ENCODE measurements at regions not wholly inside any gene's neighbourhood (a gene's known extent, or its start where the extent isn't known, plus 50 kb on each side); places are given as distances from the start of the nearest gene placed in this dataset.

DNA sequence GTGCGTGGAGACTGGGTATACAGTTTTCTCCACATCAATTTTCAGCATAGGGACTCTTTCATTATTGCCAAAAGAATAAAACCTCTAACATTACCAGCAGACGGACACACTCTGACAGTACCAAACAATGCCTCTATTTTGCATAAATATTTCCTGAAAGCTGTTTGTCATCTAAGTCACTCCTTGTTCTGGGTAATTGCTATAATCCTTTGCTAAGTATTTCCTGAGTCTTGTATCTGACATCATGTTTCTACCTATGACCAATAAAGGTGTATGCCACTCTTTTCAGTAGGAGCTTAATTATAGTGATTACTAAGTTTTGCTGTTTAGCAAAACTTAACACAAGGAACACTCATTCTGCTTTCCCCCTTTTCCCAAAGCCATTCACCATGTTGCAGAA is 886.5 kb downstream of the SLITRK6 start:
- DNase-seq: no peak
- TF ChIP-seq POLR2A (IDR thresholded peaks at IDR 0.05; ENCODE audit: low read length): no peak

DNA sequence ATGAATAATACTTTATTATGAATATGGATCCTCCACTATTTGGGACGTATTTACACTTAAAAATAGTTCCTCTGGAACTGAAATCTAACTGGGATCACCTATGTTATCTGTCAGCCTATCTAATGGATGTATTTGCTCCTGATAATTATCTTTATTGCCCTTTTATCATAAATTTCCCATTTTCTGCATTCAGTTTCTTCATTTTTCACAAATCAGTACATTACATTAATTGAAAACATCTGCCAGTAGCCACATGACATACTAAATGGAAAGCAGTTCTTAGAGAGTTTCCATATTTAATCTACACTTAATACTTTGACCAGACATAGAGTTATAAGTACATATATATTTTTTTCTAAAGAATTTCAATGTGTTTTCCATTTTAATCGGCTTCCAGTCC is 888.8 kb downstream of the SLITRK6 start:
- DNase-seq: no peak
- TF ChIP-seq GATA1 (IDR thresholded peaks at IDR 0.05; ENCODE audit: low read depth, low read length) (no peak), POLR2A (IDR thresholded peaks at IDR 0.05; ENCODE audit: low read length) (no peak)

DNA sequence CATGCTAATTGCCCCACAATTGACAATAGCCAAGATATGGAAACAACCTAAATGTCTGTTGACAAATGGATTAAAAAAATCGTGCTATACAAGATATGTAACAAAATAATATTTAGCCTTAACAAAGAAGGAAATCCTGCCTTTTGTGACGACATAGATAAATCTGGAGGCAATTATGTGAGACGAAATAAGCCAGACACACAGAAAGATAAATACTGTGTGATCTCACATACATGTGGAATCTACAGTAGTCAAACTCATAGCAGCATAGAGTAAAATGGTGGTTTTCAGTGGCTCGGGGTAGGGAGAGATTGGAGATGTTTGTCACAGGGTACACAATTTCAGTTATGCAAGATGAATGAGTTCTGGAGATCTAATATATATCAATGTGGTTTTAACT is 895.8 kb downstream of the SLITRK6 start:
- DNase-seq: no peak

DNA sequence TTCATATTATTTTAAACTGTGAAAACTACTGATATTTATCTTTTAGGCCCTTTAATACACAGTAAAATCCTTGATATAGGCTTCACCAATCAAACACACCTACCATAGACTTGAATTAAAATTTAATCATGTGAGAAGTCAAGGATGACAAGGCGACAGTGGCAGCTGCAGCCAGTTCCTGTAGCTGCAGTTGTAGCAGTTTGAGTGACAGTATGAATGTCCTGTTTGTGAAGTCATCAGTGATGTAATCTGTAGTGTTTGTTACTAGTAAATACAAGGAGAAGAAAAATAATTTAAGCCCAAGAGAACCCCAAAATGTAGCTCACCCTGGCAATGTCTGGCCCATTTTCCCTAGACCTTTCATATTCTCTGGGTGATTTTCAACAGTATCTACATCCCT is 897.0 kb downstream of the SLITRK6 start:
- no peak for TF ChIP-seq POLR2A (IDR thresholded peaks at IDR 0.05; ENCODE audit: low read length)
- no peak for TF ChIP-seq GATA1 (IDR thresholded peaks at IDR 0.05; ENCODE audit: low read depth, low read length)
- DNase-seq: no peak

More for the DNA sequence above, 895.8 kb downstream of the SLITRK6 start:
- TF ChIP-seq POLR2A (IDR thresholded peaks at IDR 0.05; ENCODE audit: low read length) (no peak), GATA1 (IDR thresholded peaks at IDR 0.05; ENCODE audit: low read depth, low read length) (no peak)

DNA sequence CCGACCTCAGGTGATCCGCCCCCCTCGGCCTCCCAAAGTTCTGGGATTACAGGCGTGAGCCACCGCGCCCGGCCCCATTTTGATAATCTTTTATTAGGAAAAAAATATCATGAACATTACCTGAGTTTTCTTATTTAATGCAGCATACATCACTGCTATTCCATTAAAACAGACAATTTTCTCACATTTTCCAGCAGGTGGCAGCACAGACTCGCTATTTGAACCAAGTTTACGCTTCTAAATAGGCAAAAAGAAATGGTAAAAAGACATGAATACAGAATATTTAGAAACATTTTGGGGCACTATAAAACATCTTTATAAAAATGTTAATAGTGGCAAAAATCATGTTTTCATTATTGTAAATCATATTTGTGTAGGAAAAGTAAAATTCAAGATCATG is 903.1 kb downstream of the SLITRK6 start:
- no peak for TF ChIP-seq GATA1 (IDR thresholded peaks at IDR 0.05; ENCODE audit: low read depth, low read length)
- no peak for TF ChIP-seq POLR2A (IDR thresholded peaks at IDR 0.05; ENCODE audit: low read length)
- peak; percentile 69 to 83 for DNase-seq

DNA sequence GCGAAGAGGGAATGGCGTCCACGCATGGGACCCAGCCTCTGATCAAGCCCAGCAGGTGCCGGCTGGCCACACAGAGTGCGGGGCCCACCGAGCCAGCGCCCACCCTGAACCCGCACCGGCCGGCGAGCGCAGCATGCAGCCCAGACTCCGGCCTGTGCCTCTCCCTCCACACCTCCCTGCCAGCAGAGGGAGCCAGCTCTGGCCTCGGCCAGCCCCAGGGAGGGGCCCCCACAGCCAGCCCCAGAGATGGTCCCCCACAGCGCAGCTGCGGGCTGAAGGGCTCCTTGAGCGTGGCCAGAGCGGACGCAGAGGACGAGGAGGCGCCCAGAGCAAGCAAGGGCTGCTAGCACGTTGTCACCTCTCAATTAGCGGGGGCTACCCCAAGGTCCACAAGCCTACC is 904.5 kb downstream of the SLITRK6 start:
- TF ChIP-seq GATA1 (IDR thresholded peaks at IDR 0.05; ENCODE audit: low read depth, low read length): no peak
- no peak for TF ChIP-seq POLR2A (IDR thresholded peaks at IDR 0.05; ENCODE audit: low read length)
- no peak for DNase-seq

DNA sequence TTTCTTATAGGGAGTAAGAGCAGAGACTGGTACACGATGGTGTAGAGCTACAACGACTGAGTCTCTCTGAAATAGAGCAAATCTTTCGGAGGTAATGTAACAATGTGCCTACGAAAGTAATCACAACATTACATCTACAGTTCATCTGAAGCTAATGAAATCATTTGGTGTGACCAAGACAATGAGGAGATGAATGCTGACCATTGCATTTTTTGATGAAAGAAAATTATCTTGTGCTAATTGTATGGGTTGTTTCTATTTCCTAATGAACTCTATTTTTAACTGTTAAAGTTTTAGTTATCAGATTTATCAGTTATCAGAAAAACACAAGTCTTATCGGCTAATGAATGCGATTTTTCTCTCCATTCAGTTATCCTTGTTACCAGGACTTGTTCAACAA is 913.4 kb downstream of the SLITRK6 start:
- TF ChIP-seq POLR2A (IDR thresholded peaks at IDR 0.05; ENCODE audit: low read length) (no peak), GATA1 (IDR thresholded peaks at IDR 0.05; ENCODE audit: low read depth, low read length) (no peak)
- no peak for DNase-seq

DNA sequence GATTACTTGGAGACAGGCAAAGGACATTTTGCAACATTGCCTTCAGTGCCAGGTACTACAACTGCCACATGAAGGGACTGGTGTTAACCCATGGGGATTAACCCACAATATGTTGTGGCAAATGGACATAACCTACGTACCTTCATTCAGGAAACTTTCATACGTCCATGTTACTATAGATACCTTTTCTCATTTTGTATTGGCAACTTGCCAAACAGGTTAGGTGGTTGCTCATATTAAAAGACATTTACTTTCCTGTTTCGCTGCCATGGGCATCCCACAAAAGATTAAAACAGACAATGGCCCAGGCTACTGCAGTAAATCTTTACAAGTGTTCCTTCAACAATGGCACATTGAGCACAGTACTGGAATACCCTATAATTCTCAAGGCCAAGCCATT is 925.3 kb downstream of the SLITRK6 start:
- no peak for TF ChIP-seq POLR2A (IDR thresholded peaks at IDR 0.05; ENCODE audit: low read length)
- TF ChIP-seq GATA1 (IDR thresholded peaks at IDR 0.05; ENCODE audit: low read depth, low read length): no peak
- DNase-seq: no peak

DNA sequence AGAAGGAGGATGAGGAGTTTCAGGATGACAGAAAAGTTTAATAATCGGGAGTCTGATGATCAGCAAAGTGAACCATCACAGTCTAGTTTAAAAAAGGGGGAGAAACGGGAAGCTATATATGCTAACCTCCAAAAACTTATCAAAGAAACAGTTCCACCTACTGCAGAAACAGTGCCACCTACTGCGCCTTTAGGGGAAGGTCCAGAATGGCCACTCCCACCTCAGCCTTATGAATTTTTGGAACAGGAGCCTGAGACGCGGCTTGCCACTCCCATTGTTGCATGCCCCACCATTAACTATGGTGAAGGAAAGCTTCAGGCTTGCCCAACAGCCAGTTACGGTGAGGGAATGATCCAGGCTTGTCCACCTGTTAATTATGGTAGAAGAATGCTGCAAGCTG is 929.0 kb downstream of the SLITRK6 start:
- TF ChIP-seq GATA1 (IDR thresholded peaks at IDR 0.05; ENCODE audit: low read depth, low read length): no peak
- TF ChIP-seq POLR2A (IDR thresholded peaks at IDR 0.05; ENCODE audit: low read length): no peak

DNA sequence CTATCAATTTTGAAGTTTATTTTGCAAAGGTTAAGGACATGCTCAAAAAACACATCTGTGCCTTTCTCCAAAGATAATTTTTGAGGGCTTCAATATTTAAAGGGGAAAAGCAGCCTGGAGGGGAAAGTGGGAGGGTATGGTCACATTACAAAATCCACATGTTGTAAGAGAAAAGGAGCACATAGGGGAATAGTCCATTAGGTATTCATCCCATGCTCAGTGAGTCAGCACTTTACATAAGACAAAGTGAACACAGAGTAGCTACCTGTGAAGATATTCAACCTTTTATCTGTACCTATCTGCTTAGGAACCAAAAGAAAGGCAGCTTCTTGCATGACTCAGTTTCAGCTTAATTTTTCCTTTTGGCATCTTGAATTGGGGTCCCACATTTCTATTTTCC is 932.0 kb downstream of the SLITRK6 start:
- DNase-seq: no peak
- TF ChIP-seq GATA1 (IDR thresholded peaks at IDR 0.05; ENCODE audit: low read depth, low read length) (no peak), POLR2A (IDR thresholded peaks at IDR 0.05; ENCODE audit: low read length) (no peak)

More for the DNA sequence above, 929.0 kb downstream of the SLITRK6 start:
- DNase-seq: peak in 1 of 2 experiments; percentile 2

DNA sequence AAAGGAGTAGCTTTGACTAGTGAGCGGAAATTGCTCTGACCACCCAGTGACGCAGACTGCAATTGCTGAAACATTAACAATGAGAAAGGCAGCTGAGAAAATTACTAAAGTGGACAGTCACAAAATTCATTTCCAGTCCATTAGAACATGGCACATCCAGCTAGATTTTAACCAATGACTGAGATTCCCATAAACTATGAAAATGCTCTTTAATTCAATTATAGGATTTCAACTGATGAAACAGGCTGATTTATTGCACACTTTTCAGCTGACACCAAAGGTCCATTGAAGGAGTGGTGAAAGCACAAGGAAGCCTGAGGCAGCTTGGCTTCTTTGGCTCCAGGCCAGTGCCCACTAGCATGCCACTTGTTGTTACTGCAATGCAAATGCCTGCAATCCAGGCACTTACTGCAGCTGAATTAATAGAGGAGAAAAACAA is 933.4 kb downstream of the SLITRK6 start:
- no peak for DNase-seq
- TF ChIP-seq GATA1 (IDR thresholded peaks at IDR 0.05; ENCODE audit: low read depth, low read length) (no peak), POLR2A (IDR thresholded peaks at IDR 0.05; ENCODE audit: low read length) (no peak)

DNA sequence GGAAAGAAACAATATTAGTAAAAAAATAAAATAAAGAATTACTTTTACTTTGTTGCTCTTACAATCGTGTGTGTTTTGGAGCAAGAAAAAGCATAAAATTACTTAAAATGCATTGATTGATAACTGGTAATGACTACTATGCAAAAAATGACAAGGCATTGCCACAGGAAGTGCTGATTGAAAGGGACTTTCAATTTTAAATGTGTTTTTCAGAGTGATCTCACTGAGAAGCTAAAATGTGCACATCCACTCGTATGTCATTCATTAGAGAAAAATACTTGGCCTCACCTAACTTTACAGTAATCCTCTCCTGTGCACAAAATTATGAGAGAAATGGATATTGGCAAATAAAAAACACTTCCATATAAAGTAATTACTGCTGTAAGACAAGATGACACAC is 934.9 kb downstream of the SLITRK6 start:
- no peak for TF ChIP-seq POLR2A (IDR thresholded peaks at IDR 0.05; ENCODE audit: low read length)
- TF ChIP-seq GATA1 (IDR thresholded peaks at IDR 0.05; ENCODE audit: low read depth, low read length): no peak
- DNase-seq: no peak

DNA sequence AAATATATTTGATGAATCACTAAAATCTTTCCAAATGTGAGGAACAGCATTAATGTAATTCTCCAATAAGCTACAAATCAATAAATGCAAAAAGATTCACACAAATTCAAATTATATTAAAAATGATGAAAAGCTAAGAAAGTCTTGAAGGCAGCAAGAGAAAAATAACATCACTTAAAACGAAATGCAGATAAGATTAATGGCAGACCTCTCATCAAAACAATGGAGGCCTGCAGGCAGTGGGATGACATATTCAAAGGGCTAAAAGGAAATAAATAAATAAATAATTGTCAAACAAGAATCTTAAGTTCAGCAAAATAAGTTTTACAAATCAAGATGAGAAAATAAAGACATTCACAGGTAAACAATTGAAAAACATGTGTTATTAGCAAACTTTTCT is 952.1 kb downstream of the SLITRK6 start:
- no peak for DNase-seq
- TF ChIP-seq POLR2A (IDR thresholded peaks at IDR 0.05; ENCODE audit: low read length) (no peak), GATA1 (IDR thresholded peaks at IDR 0.05; ENCODE audit: low read depth, low read length) (no peak)

DNA sequence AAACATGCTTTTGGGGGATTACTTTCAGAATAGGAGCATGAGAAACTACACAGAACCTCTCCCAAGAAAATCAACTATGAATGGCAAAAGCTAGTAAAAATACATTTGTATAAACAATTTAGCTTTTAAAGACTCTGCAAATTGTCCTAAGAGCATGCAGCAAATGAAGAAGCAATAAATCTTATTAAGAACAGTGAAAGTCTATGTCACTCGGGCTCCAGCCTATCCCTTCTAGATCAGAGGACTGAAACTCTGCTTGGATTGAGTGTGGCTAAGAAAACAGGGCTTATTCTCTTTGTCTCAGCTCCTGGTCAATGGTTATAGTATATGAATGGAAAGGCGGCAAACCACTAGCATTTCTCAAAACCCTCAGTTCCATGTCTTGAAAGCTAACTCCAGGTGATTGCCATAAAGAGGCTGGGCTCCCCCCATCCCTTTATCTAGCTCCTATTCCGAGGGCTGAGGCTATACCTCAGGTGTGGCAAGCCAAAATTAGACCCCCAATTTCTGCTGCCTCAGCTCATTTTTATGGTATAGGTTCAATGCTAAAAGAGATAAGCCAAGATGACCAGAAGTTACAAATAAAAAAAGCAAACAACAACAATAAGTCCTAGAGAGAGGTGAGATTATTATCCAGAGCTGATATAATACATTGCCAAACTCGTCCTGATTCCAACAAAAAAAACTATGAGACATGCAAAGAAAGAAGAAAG is 953.2 kb downstream of the SLITRK6 start:
- DNase-seq: no peak
- TF ChIP-seq POLR2A (IDR thresholded peaks at IDR 0.05; ENCODE audit: low read length): no peak
- TF ChIP-seq GATA1 (IDR thresholded peaks at IDR 0.05; ENCODE audit: low read depth, low read length): no peak

DNA sequence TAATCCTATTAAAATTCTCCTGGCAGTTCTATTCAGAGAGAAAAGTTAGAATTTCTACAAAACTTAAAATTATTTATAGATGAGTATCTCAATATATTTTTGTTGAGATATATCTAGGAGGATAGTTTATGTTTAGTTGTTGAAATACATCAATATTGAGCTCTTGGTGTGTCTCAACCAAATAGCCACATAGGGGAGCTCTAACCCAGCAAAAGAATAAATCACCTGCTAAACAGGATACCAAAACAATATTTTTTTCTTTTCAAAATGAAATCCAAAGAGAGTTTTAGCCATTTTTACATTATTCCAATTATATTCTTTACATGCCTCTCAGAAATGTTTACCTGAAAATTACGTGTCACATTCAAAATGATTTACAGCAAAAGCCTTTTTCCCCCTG is 954.7 kb downstream of the SLITRK6 start:
- DNase-seq: peak in 1 of 2 experiments; percentile 11
- no peak for TF ChIP-seq GATA1 (IDR thresholded peaks at IDR 0.05; ENCODE audit: low read depth, low read length)
- TF ChIP-seq POLR2A (IDR thresholded peaks at IDR 0.05; ENCODE audit: low read length): no peak

All from erythroblast (primary cell).